Daoy (cell line): ENCODE measurements at regions not wholly inside any gene's neighbourhood (a gene's known extent, or its start where the extent isn't known, plus 50 kb on each side); places are given as distances from the start of the nearest gene placed in this dataset.

ENCODE experiments used
- DNase-seq: peaks from one replicate; pipeline ENCODE4 v3.0.0-alpha.2; 2015; ENCODE audit warnings: low read depth

DNA sequence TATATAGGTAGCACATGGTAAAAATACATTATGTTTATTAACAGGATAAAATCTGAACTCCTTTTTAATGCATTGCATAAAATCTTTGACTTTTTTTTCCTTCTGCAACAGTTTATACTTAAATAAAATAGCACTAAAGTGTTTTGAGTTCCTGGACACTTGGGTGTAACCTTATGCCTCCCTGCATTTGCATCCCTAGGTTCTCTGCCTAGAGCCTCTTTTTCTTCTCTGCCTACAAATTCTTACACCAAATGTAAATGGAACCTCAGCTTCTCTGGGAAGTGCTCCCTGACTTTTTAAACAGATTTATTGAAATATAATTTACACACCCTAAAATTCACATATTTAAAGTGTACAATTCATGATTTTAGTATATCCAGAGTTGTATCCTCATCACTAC, 1017.6 kb downstream of the CNTNAP5 start:
- no peak for DNase-seq

DNA sequence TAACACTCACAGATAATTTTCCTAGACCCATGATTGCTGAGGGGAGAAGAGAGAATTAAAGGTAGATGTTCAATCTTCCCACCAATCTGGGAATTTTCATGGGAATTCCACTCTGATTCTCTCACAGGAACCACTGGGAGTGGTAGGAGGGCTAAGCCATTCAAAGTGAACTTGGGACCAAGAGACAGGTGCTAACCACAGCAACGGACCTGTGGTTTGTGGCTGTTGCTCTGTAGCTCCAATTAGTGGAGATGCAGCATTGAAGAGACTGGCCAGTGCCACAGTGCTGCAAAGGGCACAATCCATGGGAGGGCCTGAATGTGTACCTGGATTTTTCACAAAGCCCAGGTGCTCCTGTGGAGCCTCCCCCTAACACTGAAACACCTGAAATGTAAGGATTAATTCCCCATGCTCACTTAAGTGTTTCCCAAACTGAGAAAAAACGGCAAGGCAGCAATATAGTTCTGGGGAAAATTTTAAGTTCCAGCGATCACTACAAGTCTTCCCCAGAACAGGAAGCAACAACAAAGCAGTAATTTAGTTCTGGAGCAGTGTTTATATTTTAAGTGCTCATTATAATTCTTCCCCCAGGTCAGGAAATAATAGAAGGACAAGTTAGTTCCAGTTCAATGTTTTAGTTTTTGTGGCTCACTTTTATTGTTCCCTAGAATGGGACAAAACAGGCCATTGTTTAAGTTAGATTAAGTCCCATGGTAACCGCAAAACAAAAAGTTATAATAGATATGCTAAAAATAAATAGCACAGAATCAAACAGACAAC, 1045.8 kb downstream of the CNTNAP5 start:
- no peak for DNase-seq

DNA sequence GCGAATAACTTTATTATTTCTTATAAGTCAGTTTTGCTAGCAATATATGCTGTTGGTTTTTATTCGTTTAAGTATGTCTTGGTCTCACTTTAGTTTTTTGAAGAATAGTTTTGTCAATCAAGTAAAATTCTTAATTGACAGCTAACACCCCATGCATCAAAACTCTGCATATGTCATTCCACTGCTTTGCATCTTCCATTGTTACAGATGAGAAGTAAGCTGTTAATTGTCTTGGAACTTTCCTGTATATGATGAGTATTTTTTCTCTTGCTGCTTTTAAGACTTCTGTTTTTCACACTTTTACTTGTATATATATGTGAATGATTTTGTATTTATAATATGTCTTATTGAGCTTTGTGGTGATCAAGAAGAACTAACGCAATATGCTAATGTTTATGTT, 1048.4 kb downstream of the CNTNAP5 start:
- DNase-seq: no peak

DNA sequence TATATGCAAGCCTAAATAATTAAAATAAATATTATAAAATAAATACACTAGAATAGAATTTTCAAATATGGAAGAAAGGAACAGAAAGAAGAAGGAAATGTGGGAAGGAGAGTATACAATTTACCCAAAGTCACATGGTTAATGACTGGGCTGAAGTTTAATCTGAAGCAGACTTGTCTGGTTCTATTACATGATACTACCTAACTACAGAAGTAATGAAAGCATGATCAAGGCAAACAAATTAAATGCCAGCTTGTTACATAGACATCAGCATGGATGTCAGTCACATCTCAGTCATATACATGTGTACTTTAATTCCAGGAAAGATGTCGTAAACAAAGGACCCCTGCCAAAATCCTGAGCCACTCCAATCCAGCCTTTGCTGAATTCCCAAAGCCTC, 1060.8 kb downstream of the CNTNAP5 start:
- DNase-seq: no peak

DNA sequence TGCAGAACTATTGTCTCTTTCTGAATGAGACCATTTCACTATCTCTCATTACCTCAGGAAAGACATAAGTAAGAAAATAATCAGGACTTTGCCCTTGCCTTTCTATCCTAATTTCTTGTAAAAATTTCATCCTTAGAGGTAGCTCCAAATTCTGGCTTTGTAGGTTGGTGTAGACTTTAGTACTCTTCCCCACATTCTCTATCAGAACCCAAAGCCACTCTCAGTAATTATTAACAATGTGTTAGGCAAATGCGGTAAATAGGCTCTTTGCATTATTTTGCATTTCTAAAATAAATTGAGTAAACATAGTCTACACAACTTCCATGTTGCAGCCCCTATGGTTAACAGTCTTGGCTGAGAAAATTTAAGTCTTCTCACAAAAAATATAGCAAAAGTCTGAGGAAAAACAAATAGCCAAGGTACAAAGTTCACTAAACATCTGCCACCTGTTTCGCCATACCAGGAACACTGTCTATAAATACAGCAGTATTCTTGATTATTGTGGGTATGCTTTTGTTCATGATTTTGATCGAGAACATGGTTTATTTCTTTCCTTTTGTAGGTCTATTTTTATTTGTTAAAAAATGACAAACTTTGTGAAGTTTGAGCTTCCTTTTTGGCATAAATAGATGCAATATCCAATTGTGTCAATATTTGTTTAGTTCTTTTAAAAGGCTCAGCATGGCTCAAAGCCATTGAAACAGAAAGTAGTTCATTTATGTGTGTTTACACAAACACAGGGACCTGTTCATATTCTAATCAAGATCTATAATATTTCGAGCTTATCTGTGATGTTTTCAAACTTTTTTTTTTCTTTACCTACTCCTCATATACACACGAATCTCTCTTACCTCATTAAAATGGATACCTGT, 1061.5 kb downstream of the CNTNAP5 start:
- no peak for DNase-seq

DNA sequence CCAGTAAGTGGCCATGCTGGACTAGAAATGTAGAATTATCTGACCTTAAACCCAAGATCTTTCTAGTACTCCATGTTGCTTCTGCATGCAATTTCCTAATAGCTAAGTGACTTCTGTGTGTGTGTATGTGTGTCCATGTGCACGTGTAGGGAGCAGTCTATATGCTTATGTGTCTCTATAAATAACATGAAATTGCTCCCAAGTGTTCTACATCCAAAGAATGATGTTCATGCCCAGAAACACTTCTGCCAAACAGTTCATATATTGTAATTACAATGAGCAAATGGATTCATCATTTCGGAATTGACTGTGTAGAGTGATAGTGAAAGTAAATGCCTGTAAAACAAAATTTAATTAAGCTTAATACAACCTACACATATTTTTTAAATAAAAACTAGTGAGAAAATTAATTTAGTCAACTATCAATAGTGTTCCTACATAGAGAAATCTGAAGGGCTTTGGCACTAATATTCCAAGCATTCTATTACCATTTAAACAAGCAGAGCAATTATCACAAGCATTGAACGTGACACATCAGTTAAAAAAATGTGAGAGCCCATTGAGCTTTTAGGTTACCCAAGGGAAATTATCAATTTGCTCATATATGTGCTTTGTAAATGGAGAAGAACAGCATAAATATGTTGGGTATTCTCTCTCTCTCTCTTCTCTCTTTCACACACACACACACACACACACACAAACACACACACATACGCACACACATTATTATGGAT, 1067.4 kb downstream of the CNTNAP5 start:
- DNase-seq: no peak

DNA sequence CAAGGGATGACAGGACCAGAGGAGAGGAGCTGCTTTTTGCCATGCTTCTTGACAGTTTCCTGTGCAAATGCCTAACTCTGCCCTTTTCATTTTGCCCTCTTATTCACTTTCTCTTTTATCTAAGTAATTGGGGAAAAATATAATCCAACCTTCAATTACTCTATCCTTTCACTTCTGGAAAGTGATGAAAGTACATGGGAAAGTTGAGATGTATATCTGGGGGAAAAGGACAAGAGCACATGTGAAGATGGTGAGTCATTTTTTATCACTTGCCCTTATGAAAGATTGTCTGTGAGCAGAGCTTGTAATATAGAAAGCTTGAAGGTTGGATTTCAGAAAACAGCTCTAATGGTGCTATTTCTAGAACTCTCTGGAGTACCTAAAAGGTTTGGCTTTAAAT, 1070.7 kb downstream of the CNTNAP5 start:
- DNase-seq: no peak

DNA sequence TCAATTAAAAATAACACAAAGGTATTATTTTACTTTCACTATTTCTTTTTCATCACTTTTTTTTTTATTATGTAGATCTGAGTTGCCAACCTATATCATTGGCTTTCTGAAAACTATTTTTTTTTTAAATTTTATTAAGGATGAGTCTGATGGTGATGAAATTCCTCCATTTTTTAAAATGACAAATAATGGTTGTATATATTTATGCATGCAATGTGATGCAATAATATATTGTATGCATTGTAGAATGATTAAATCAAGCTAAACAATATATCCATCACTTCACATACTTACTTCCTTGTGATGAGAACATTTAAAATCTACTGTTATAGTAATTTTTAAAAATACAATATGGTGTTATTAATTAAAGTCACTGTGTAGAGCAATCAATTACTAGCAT, 1081.6 kb downstream of the CNTNAP5 start:
- no peak for DNase-seq

DNA sequence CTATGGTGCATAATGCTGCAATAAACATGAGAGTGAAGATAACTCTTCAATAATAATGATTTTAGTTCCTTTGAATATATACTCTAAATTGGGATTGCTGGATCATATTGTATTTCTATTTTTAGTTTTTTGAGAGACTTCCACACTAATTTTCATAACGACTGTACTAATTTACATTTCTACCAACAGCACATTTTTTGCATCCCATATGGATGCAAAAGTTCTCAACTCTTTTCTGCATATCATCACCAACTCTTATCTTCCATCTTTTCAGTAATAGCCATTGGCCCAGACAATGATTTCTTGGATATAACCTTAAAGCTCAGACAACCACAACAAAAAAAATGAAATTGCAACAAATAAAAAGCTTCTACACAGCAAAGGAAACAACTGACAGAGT, 1082.4 kb downstream of the CNTNAP5 start:
- DNase-seq: no peak

DNA sequence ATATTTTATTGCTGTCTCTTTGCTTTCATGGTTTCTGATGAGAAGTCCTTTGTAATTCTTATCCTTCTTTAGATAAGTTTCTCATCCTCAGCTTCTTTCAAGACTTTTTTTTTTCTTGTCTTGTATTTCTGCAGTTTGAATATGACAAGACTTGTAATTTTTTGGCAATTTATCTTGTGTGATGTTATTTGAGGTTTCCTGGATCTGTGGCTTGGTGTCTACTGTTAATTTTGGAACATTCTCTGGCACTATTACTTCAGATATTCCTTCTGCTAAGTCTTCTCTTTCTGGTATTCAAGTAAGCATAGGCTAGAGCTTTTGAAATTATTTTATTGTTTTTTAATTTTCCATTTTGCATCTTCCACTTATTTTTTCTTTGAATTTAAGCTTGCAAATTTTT, 1083.2 kb downstream of the CNTNAP5 start:
- DNase-seq: no peak

DNA sequence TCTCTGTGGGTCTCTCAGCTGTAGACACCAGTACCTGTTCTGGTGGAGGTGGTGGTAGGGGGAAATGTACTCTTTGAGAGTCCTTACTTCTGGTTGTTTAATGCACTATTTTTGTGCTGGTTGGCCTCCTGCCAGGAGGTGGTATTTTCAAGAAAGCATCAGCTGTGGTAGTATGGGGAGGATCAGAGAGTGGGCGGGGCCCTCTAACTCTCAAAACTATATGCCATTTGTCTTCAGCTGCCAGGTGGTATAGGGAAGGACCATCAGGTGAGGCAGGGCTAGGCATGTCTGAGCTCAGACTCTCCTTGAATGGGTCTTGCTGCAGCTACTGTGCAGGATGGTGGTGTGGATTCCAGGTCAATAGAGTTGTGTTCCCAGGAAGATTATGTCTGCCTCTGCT, 1100.8 kb downstream of the CNTNAP5 start:
- DNase-seq: no peak

DNA sequence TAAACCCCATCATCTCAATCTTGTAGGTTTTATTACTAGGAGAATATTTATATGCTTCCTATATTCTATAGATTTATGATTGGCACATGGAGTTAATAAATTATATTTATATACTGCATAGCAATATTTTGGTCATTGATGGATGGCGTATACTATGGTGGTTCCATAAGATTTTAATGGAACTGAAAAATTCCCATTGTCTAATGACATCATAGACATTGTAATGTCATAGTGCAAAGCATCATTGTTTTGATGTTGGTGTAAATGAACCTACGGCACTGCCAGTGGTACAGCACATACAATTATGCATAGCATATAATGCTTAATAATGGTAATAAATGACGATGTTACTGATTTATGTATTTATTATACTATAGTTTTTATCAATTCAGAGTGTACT, 1135.9 kb downstream of the CNTNAP5 start:
- DNase-seq: no peak

DNA sequence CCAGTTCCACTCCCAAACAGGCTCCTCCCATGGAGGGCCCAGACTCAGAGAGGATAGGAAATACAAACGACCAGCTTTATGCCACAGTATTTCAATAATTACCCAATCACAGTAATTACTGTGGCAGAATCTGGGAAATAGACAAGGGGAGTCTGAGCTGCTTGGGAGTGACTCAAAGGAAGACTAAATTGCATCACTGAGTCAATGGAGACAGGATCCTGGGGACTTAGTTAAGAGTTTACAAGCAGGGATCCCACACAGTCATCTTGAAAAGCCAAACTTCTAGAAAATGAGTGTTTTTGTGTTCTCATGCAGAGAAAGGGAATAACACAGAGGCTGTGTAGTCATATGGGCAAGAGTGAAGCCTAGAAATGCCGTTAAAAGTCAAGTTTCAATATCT, 1142.1 kb downstream of the CNTNAP5 start:
- no peak for DNase-seq

DNA sequence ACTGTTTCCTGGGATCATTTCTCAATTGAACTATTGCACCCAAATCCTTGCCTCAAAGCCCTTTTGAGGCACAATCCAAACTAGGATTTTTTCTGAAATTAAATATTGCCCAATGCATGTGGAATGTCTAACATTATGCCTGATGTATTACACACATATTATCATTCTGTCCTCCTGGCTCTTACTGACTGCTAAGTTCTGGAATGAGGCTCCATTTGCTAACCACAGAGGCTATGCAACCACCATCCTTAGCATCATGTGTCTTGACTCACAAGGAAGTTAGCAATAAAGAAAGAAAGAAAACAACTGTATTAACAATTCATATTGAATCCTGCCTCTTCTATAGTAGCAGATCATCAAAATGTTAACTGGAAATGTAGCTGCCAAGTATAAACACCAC, 1142.7 kb downstream of the CNTNAP5 start:
- no peak for DNase-seq

DNA sequence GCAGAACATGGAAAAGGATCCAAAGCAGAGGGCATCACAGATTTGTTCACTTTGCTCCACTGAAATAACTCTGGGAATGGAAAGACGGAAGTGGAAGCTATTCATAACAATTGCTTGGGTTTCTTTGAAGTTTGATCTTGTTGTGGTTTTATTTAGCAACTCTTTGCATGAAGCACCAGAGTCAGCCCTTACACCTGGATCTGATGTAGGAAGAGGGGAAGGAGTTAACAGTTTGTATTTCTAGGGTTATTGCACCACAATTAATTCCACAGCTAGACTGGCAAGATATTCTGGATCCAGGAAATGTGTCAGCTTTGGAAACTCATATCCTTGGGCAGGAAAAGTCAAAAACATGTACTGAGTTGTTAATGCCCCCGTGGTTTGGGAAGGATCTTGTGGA, 1143.4 kb downstream of the CNTNAP5 start:
- no peak for DNase-seq

DNA sequence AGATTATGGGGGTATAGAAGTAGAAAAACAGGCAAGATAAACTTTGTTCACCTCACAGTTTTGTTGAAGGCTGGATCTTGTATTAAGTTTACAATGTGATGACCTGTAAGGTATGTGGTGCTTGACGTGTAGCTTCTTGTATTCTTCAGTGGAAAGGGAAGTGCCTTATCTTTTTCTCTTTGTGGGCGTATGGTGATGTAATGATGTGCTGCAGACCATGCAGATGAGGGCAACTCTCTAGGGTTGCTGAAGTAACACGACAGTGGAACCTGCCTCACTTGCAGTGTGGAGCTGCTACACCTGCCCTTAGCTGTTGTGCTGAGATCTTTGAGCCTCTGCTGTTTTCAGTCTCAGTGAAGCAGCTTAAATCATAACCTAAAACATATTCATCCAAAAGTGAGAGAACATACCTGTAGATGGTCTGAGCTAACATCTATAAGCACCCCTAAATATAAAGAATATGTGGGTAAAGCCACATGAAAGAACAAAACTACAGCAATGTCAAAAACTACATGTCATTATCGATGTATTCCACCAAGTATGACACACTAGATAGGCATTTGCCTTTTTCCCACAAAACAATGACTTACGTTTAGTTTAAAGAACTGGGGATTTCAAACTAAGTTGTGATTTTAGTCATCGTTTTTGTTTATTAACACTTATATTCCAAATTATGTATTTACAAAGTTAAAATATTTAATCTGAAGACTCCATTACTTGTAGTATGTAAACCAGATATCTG, 1144.1 kb downstream of the CNTNAP5 start:
- no peak for DNase-seq

DNA sequence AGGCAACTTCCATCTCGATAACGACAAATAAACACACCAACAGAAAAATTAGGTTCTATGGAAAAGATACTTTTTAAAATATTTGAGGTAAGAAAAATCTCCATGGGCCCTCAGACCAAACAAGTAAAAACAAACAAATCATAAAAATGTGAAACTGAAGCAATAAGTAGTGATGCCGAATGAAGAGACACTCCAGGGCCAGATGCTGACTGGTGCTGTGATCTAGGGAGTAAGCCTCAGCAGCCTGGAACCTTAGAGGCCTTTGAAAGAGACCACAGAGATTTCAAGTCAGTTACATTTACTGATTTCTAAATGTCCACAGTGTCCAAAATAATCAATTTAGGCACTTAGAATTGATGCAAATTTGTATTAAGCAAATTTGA, 1144.7 kb downstream of the CNTNAP5 start:
- DNase-seq: no peak

DNA sequence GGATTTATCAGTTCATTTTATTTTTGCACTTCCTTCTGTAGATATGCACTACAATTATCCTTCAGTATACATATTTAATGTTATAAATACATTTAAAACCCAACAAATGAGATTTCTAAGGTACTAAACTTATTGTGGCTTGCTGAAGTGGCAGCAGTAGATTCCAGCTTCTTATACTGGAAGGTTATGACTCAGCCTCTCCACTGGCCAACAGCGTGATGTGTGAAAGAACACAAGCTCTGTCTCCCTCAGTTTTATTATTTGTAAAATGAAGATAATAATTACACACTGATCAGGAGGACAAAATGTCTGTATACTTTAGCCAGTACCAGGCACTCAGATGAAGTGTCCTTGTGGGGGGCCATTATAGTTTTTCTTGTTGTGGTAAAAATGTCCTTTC, 1147.1 kb downstream of the CNTNAP5 start:
- no peak for DNase-seq

DNA sequence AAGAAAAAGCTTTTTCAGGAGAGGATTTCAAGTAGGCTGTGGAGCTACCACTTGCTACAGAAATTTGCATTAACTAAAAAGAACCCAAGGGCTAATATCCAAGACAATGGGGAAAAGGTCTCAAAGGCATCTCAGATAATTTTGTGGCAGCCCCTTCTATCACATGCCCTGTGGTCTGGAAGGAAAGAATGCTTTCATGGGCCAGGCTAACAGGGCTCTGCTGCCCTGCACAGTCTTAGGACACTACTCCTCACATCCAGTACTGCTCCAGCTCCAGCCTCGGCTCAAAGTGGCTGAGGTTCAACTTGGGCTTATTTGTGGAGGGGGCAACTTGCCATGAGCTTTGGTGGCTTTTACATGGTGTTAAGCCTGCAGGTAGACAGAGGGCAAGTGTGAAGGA, 1150.3 kb downstream of the CNTNAP5 start:
- no peak for DNase-seq

DNA sequence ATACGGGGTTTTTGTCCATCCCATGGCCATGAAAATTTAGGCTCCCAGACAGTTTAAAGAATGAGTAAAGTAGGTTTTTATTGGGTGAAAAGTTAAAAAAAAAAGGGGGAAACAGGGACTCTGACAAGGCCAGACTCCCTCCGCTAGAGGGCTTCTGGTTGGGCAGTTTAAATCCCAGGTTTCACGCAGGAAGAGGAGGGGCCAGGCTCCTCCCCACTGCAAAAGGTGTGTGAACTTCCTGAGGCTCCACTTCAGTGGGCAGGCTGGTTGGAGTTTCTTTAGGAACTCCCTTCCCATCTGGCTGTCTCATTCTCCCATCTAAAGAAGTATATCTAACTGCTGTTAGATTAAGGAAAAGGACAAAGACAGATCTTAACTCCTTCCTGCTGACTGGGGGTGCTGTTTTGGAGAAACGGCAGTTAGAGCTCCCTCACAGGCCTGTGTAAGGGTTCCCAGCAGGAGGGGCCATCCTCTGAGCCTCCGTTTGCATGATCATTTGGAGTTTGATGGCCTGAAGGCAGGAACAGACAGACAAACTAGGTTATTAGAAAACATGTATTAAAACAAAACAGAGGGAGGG, 1160.7 kb downstream of the CNTNAP5 start:
- DNase-seq: no peak

DNA sequence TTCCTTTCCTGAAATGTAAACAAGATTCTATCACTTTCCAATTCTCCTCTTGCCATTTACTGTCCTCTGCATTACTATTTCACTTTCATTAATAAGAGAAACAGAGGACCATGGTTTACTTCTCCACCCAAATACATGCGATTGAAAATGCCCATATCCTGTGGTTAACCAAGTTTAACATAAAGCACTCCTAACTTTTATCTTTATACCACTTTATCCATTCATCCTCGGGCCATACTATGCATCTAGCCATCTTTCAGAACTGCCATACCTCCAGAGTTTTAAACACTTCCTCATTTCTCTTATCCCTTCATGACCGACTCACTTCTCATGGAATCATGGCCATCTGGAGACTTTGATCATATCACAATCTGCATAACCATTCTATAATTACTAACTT, 1182.3 kb downstream of the CNTNAP5 start:
- no peak for DNase-seq

DNA sequence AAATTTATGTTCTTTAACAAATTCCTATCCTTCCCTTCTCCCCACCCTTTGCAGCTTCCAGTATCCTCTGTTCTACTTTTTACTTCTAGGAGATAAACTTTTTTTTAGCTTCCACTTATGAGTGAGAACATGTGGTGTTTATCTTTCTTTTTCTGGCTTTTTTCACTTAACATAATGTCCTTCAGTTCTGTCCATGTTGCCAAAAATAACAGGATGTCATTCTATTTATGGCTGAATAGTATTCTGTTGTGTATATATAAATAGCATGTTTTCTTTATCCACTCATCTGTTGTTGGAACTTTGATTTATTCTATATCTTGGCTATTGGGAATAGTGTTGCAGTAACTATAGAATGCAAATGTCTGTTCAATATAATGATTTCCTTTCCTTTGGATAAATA, 1191.2 kb downstream of the CNTNAP5 start:
- no peak for DNase-seq
